Right atrium auricular region (tissue), 2 donors: ENCODE measurements at regions not wholly inside any gene's neighbourhood (a gene's known extent, or its start where the extent isn't known, plus 50 kb on each side); places are given as distances from the start of the nearest gene placed in this dataset.

ENCODE experiments used
- DNase-seq: peaks from one replicate; pipeline ENCODE4 v3.0.0-alpha.2; 2019; ENCODE audit warnings: low spot score
- H3K27ac ChIP-seq, 2 donors: fragments of 200-600 bp; sonication (generic); 1 replicate in 1 of 2; 2 replicates in 1 of 2; pipeline ENCODE4 v1.5.1; 2016 to 2019
- H3K27me3 ChIP-seq, 2 donors: fragments of 200-600 bp; sonication (generic); one replicate each; pipeline versions ENCODE4 v1.5.1 to v1.6.0; 2017 to 2019
- H3K36me3 ChIP-seq: fragments of 200-600 bp; sonication (generic); one replicate; pipeline ENCODE4 v1.5.1; 2016
- H3K4me1 ChIP-seq, 2 donors: fragments of 200-600 bp; sonication (generic); one replicate each; pipeline versions ENCODE4 v1.5.1 to v1.6.0; 2017 to 2019
- H3K4me3 ChIP-seq, 2 donors: fragments of 200-600 bp; sonication (generic); 1 replicate in 1 of 2; 2 replicates in 1 of 2; pipeline ENCODE4 v1.5.1; 2017 to 2019; ENCODE audit warnings: mild to moderate bottlenecking in 1 of 2, moderate library complexity in 1 of 2
- H3K9me3 ChIP-seq, 2 donors: fragments of 200-600 bp; sonication (generic); one replicate each; pipeline ENCODE4 v1.5.1; 2019
- TF ChIP-seq, protein P1 (sequence below), 2 donors: fragments of 200-600 bp; sonication (generic); IDR thresholded peaks; one replicate each; pipeline ENCODE4 v1.5.1; 2019; ENCODE audit warnings: antibody characterized with exemption in 2 of 2

GRCh38 chr10:44020322-44021111, 364.4 kb downstream of the CXCL12 start:
- H3K4me3 ChIP-seq, result no peak overlapping the region
- peaks cover 0 to 14% of the 10 kb centered on the region in 2 donors for H3K4me1 ChIP-seq
- peaks cover 0 to 6% of the 10 kb centered on the region in 2 donors for H3K9me3 ChIP-seq
- DNase-seq, result no peak
- no peaks in the 10 kb centered on the region for H3K36me3 ChIP-seq
- H3K27me3 ChIP-seq, result no peaks in the 10 kb centered on the region
- TF ChIP-seq, protein P1, sequence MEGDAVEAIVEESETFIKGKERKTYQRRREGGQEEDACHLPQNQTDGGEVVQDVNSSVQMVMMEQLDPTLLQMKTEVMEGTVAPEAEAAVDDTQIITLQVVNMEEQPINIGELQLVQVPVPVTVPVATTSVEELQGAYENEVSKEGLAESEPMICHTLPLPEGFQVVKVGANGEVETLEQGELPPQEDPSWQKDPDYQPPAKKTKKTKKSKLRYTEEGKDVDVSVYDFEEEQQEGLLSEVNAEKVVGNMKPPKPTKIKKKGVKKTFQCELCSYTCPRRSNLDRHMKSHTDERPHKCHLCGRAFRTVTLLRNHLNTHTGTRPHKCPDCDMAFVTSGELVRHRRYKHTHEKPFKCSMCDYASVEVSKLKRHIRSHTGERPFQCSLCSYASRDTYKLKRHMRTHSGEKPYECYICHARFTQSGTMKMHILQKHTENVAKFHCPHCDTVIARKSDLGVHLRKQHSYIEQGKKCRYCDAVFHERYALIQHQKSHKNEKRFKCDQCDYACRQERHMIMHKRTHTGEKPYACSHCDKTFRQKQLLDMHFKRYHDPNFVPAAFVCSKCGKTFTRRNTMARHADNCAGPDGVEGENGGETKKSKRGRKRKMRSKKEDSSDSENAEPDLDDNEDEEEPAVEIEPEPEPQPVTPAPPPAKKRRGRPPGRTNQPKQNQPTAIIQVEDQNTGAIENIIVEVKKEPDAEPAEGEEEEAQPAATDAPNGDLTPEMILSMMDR (IDR thresholded peaks at IDR 0.05), result no peak
- H3K27ac ChIP-seq, result no peak overlapping the region

GRCh38 chr10:44017483-44018145, 367.3 kb downstream of the CXCL12 start:
- no peaks in the 10 kb centered on the region for H3K9me3 ChIP-seq
- TF ChIP-seq, protein P1 (IDR thresholded peaks at IDR 0.05), result no peak
- H3K27ac ChIP-seq, result peak overlapping the region; percentile 9 to 61
- H3K4me3 ChIP-seq, result no peak overlapping the region
- H3K4me1 ChIP-seq, result peaks cover 0 to 14% of the 10 kb centered on the region in 2 donors
- no peaks in the 10 kb centered on the region for H3K27me3 ChIP-seq
- DNase-seq, result no peak
- no peaks in the 10 kb centered on the region for H3K36me3 ChIP-seq

- TF ChIP-seq, protein P1 (IDR thresholded peaks at IDR 0.05), result no peak
- Histone ChIP-seq H3K27me3 (no peaks in the 10 kb centered on the region), H3K27ac (peak overlapping the region; percentile 9 to 61), H3K4me1 (peaks cover 0 to 14% of the 10 kb centered on the region in 2 donors), H3K4me3 (no peak overlapping the region), H3K9me3 (no peaks in the 10 kb centered on the region), H3K36me3 (no peaks in the 10 kb centered on the region)
- DNase-seq, result no peak
Measured at GRCh38 chr10:44016589-44017482, 368.1 kb downstream of the CXCL12 start.

- H3K27ac ChIP-seq, result peak overlapping the region in 1 of 2 donors; percentile 61
- no peak for DNase-seq
Measured at GRCh38 chr10:44015702-44016500, 367.2 kb upstream of the ZNF32 start.

More at GRCh38 chr10:44015702-44016500, 367.2 kb upstream of the ZNF32 start:
- TF ChIP-seq, protein P1 (IDR thresholded peaks at IDR 0.05), result no peak
- H3K36me3 ChIP-seq, result no peaks in the 10 kb centered on the region
- H3K4me1 ChIP-seq, result peaks cover 0 to 17% of the 10 kb centered on the region in 2 donors
- H3K4me3 ChIP-seq, result no peak overlapping the region
- H3K27me3 ChIP-seq, result no peaks in the 10 kb centered on the region
- no peaks in the 10 kb centered on the region for H3K9me3 ChIP-seq
